Epithelial cell of esophagus (primary cell): ENCODE measurements at regions not wholly inside any gene's neighbourhood (a gene's known extent, or its start where the extent isn't known, plus 50 kb on each side); places are given as distances from the start of the nearest gene placed in this dataset.

Source experiments
- DNase-seq: peaks from one replicate; pipeline ENCODE4 v3.0.0; 2010; ENCODE audit warnings: low read depth
- H3K4me3 ChIP-seq: 2 replicates; pipeline ENCODE4 v1.5.1; 2011; ENCODE audit warnings: mild to moderate bottlenecking, low read length, control low read depth
- CTCF ChIP-seq: IDR thresholded peaks from 2 replicates; pipeline ENCODE4 v1.5.1; 2011; ENCODE audit warnings: low read depth, mild to moderate bottlenecking, low read length, control low read depth, inconsistent platforms; ENCODE audit not compliant: insufficient read depth; ENCODE audit errors: missing control alignments

GRCh38 chr3:194784361-194784760, 98.7 kb downstream of the FAM43A start:
- DNase-seq, result no peak

GRCh38 chr3:194785315-194785714, 99.6 kb downstream of the FAM43A start:
- TF ChIP-seq CTCF, result no peak
- no peak for DNase-seq
- no peak overlapping the region for H3K4me3 ChIP-seq

More at GRCh38 chr3:194784361-194784760, 98.7 kb downstream of the FAM43A start:
- no peak for TF ChIP-seq CTCF
- H3K4me3 ChIP-seq, result no peak overlapping the region

GRCh38 chr3:194787072-194787471, 101.4 kb downstream of the FAM43A start:
- H3K4me3 ChIP-seq, result no peak overlapping the region
- DNase-seq, result no peak
- TF ChIP-seq CTCF, result no peak

GRCh38 chr3:194787650-194788049, 102.0 kb downstream of the FAM43A start:
- TF ChIP-seq CTCF, result no peak
- no peak for DNase-seq
- no peak overlapping the region for H3K4me3 ChIP-seq

GRCh38 chr3:194792368-194792767, 106.7 kb downstream of the FAM43A start:
- no peak overlapping the region for H3K4me3 ChIP-seq
- no peak for TF ChIP-seq CTCF
- DNase-seq, result no peak

- TF ChIP-seq CTCF, result no peak
These were observed 112.0 kb downstream of the FAM43A start for GRCh38 chr3:194797555-194798250.

DNA sequence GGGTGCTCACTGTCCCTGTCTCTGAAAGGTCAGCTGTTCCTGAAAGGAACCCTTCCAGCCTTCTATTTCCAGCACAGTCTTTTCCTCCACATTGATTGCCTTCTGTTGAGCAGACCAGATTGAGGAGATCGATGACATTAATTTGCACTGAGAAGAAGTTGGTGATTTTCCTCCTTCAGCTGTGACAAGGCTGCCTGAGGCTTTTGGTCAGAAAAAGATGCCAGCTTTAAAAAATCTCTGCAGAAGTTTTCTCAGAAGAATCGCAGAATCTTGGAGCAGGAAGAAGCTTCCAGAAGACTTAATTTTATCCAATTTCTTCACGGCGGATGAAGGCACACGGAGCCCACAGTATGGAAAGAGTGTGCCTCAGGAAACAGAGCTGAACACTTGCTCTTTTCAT, 112.8 kb downstream of the FAM43A start:
- H3K4me3 ChIP-seq, result no peak overlapping the region
- no peak for TF ChIP-seq CTCF
- DNase-seq, result no peak

More at GRCh38 chr3:194797555-194798250, 112.0 kb downstream of the FAM43A start:
- no peak for DNase-seq
- no peak overlapping the region for H3K4me3 ChIP-seq
